Sigmoid colon (tissue), 6 donors: ENCODE measurements at regions not wholly inside any gene's neighbourhood (a gene's known extent, or its start where the extent isn't known, plus 50 kb on each side); places are given as distances from the start of the nearest gene placed in this dataset.

Source experiments
- DNase-seq: peaks from one replicate; pipeline ENCODE4 v3.0.0-alpha.2; 2019
- H3K27ac ChIP-seq, 4 donors: fragments of 200-600 bp; sonication (generic); one replicate each; pipeline ENCODE4 v1.5.1; 2016 to 2019; ENCODE audit warnings: mild to moderate bottlenecking in 1 of 4
- H3K27me3 ChIP-seq, 3 donors: fragments of 200-600 bp; sonication (generic); one replicate each; pipeline ENCODE4 v1.5.1; 2019; ENCODE audit warnings: mild to moderate bottlenecking in 1 of 3
- H3K36me3 ChIP-seq, 4 donors: fragments of 200-600 bp; sonication (generic); one replicate each; pipeline ENCODE4 v1.5.1; 2016 to 2019
- H3K4me1 ChIP-seq, 4 donors: fragments of 200-600 bp; sonication (generic); one replicate each; pipeline ENCODE4 v1.5.1; 2017 to 2019
- H3K4me3 ChIP-seq, 4 donors: fragments of 200-600 bp; sonication (generic); one replicate each; pipeline ENCODE4 v1.5.1; 2017 to 2019; ENCODE audit warnings: mild to moderate bottlenecking in 2 of 4, moderate library complexity in 1 of 4
- H3K9me3 ChIP-seq, 4 donors: fragments of 200-600 bp in 3 of 4; sonication (generic) in 3 of 4; one replicate each; pipeline versions ENCODE4 v1.5.1 to v1.6.1; 2013 to 2019
- CTCF ChIP-seq, 4 experiments: fragments of 450-650 bp in 3 of 4; fragments of 200-600 bp in 1 of 4; IDR thresholded peaks; one replicate each; pipeline ENCODE4 v1.5.1; 2016 to 2019; ENCODE audit warnings: antibody characterized with exemption in 4 of 4, mild to moderate bottlenecking in 3 of 4, moderate library complexity in 2 of 4
- EP300 ChIP-seq, 4 donors: sonication (generic); formaldehyde crosslinking; IDR thresholded peaks; one replicate each; pipeline ENCODE4 v1.6.1; 2017; ENCODE audit warnings: antibody characterized with exemption in 4 of 4
- POLR2A ChIP-seq, 2 donors: fragments of 450-650 bp; IDR thresholded peaks; one replicate each; pipeline ENCODE4 v1.6.1; 2016; ENCODE audit warnings: antibody characterized with exemption in 2 of 2, mild to moderate bottlenecking in 2 of 2, moderate library complexity in 2 of 2
- POLR2AphosphoS5 ChIP-seq, 4 donors: sonication (generic); formaldehyde crosslinking; IDR thresholded peaks; one replicate each; pipeline ENCODE4 v1.6.1; 2017; ENCODE audit warnings: antibody characterized with exemption in 4 of 4
- WGBS, 2 donors: extraction: QIAGEN DNeasy Blood & Tissue Kit; methylation state at CpG; one replicate each; pipeline ENCODE4 v1.1.7; 2013; 5-methylcytosine and 5-hydroxymethylcytosine counted together
- intact Hi-C: fragments of 100-400 bp; cut with DNase I; formaldehyde crosslinking; loops from one replicate; pipeline ENCODE4 v1.15.1; 2023
- donor health status: healthy with polysubstance abuse.
- donor health status: healthy.

- Histone ChIP-seq H3K27ac (no peak overlapping the region), H3K36me3 (no peaks in the 10 kb centered on the region), H3K4me1 (no peaks in the 10 kb centered on the region), H3K27me3 (no peaks in the 10 kb centered on the region), H3K4me3 (no peak overlapping the region), H3K9me3 (no peaks in the 10 kb centered on the region)
- 68 to 82% methylated on average over 1 of the region's 1 CpG for WGBS, 2 donors
- TF ChIP-seq CTCF (IDR thresholded peaks at IDR 0.05) (no peak), POLR2A (IDR thresholded peaks at IDR 0.05) (no peak), EP300 (IDR thresholded peaks at IDR 0.05) (no peak), POLR2AphosphoS5 (IDR thresholded peaks at IDR 0.05) (no peak)
- intact Hi-C loops, result no loop called here
- no peak for DNase-seq
These were observed 477.9 kb downstream of the TSN start for GRCh38 chr2:122233372-122233771.

- TF ChIP-seq CTCF (IDR thresholded peaks at IDR 0.05), result no peak
- TF ChIP-seq EP300 (IDR thresholded peaks at IDR 0.05), result no peak
- no peak for TF ChIP-seq POLR2A (IDR thresholded peaks at IDR 0.05)
- TF ChIP-seq POLR2AphosphoS5 (IDR thresholded peaks at IDR 0.05), result no peak
- Histone ChIP-seq H3K27ac (no peak overlapping the region), H3K9me3 (no peaks in the 10 kb centered on the region), H3K4me1 (no peaks in the 10 kb centered on the region), H3K36me3 (no peaks in the 10 kb centered on the region), H3K4me3 (no peak overlapping the region), H3K27me3 (no peaks in the 10 kb centered on the region)
- intact Hi-C loops, result no loop called here
- no peak for DNase-seq
- 74 to 84% methylated on average over 7 of the region's 7 CpGs for WGBS, 2 donors
These were observed 480.9 kb downstream of the TSN start for GRCh38 chr2:122236152-122236874.

- Histone ChIP-seq H3K4me1 (no peaks in the 10 kb centered on the region), H3K27ac (no peak overlapping the region), H3K36me3 (no peaks in the 10 kb centered on the region), H3K4me3 (no peak overlapping the region), H3K9me3 (no peaks in the 10 kb centered on the region), H3K27me3 (no peaks in the 10 kb centered on the region)
- WGBS, 2 donors, result 27 to 39% methylated on average over 2 of the region's 2 CpGs
- no peak for TF ChIP-seq EP300 (IDR thresholded peaks at IDR 0.05)
- TF ChIP-seq POLR2AphosphoS5 (IDR thresholded peaks at IDR 0.05), result no peak
- TF ChIP-seq POLR2A (IDR thresholded peaks at IDR 0.05), result no peak
- no peak for TF ChIP-seq CTCF (IDR thresholded peaks at IDR 0.05)
- DNase-seq, result no peak
- intact Hi-C loops, result no loop called here
These were observed 481.5 kb downstream of the TSN start for GRCh38 chr2:122236925-122237324.

GRCh38 chr2:122237450-122237849 is 482.0 kb downstream of the TSN start:
- Histone ChIP-seq H3K27ac (no peak overlapping the region), H3K4me3 (no peak overlapping the region), H3K9me3 (no peaks in the 10 kb centered on the region), H3K4me1 (no peaks in the 10 kb centered on the region), H3K36me3 (no peaks in the 10 kb centered on the region), H3K27me3 (no peaks in the 10 kb centered on the region)
- 47 to 75% methylated on average over 3 of the region's 3 CpGs for WGBS, 2 donors
- TF ChIP-seq CTCF (IDR thresholded peaks at IDR 0.05), result no peak
- TF ChIP-seq POLR2A (IDR thresholded peaks at IDR 0.05), result no peak
- no peak for TF ChIP-seq POLR2AphosphoS5 (IDR thresholded peaks at IDR 0.05)
- no peak for TF ChIP-seq EP300 (IDR thresholded peaks at IDR 0.05)
- intact Hi-C loops, result no loop called here
- DNase-seq, result no peak
